ENCODE measurements at regions not wholly inside any gene's neighbourhood (a gene's known extent, or its start where the extent isn't known, plus 50 kb on each side); places are given as distances from the start of the nearest gene placed in this dataset.

- TF ChIP-seq POLR2A (IDR thresholded peaks at IDR 0.05): no peak
- TF ChIP-seq, protein P1, sequence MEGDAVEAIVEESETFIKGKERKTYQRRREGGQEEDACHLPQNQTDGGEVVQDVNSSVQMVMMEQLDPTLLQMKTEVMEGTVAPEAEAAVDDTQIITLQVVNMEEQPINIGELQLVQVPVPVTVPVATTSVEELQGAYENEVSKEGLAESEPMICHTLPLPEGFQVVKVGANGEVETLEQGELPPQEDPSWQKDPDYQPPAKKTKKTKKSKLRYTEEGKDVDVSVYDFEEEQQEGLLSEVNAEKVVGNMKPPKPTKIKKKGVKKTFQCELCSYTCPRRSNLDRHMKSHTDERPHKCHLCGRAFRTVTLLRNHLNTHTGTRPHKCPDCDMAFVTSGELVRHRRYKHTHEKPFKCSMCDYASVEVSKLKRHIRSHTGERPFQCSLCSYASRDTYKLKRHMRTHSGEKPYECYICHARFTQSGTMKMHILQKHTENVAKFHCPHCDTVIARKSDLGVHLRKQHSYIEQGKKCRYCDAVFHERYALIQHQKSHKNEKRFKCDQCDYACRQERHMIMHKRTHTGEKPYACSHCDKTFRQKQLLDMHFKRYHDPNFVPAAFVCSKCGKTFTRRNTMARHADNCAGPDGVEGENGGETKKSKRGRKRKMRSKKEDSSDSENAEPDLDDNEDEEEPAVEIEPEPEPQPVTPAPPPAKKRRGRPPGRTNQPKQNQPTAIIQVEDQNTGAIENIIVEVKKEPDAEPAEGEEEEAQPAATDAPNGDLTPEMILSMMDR (IDR thresholded peaks at IDR 0.05): no peak
- Histone ChIP-seq H3K27me3 (no peaks in the 10 kb centered on the region), H3K9me3 (no peaks in the 10 kb centered on the region), H3K4me3 (replicated peaks in 1 of 3) (no peak overlapping the region), H3K4me1 (no peaks in the 10 kb centered on the region), H3K27ac (no peak overlapping the region), H3K36me3 (no peaks in the 10 kb centered on the region)
- intact Hi-C loops (cut with DNase I): no loop called here
- DNase-seq: no peak
- WGBS, 2 donors: 70 to 71% methylated on average over 11 of the region's 11 CpGs
Measured at GRCh38 chr5:165502893-165503691, 1997.7 kb downstream of the MAT2B start.

DNA sequence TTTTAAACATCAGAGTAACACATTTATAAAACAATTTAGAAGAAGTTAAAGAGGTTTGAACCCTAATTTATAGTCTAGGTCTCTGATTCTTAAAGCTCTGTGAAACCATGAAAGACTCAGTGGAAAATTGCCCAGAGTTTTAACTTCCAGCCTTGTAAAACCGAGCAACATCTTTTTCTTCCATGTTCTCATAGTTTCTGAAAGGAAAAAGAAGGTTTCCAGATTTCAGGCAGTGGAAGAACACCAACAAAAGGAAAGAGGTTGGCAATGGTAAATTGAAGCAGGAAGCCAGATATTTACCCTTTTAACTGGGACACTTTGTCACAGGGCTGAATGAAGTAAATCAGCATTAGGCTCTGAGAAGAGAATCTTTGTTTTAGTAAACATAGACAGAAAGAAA is 1999.3 kb downstream of the MAT2B start:
- 51 to 68% methylated on average over 1 of the region's 1 CpG for WGBS, 2 donors
- Histone ChIP-seq H3K4me3 (replicated peaks in 1 of 3) (no peak overlapping the region), H3K27me3 (no peaks in the 10 kb centered on the region), H3K36me3 (no peaks in the 10 kb centered on the region), H3K27ac (no peak overlapping the region), H3K9me3 (no peaks in the 10 kb centered on the region), H3K4me1 (no peaks in the 10 kb centered on the region)
- TF ChIP-seq, protein P1 (IDR thresholded peaks at IDR 0.05): no peak
- no peak for TF ChIP-seq POLR2A (IDR thresholded peaks at IDR 0.05)
- DNase-seq: no peak
- intact Hi-C loops (cut with DNase I): no loop called here

DNA sequence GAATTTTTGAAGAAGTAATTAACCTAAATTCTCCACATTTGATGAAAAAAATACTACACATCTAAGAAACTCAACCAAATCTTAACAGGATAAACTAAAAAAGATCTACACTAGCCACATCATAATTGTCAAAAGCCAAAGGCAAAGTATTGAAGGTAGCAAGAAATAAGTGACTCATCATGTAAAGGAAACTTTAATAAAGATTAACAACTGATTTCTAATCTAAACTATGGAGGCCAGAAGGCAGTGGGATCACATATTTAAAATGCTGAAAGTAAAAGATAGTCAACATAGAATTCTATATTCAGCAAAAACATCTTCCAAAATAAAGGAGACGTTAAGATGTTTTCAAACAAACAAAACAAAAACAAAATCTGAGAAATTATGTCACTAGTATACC is 2002.9 kb downstream of the MAT2B start:
- H3K4me1 ChIP-seq: no peaks in the 10 kb centered on the region
- intact Hi-C loops (cut with DNase I): no loop called here

GRCh38 chr5:165508861-165509260 is 2003.4 kb downstream of the MAT2B start:
- Histone ChIP-seq H3K4me1 (no peaks in the 10 kb centered on the region), H3K27me3 (no peaks in the 10 kb centered on the region), H3K4me3 (replicated peaks in 1 of 3) (no peak overlapping the region), H3K9me3 (no peaks in the 10 kb centered on the region), H3K36me3 (no peaks in the 10 kb centered on the region), H3K27ac (no peak overlapping the region)
- intact Hi-C loops (cut with DNase I): no loop called here
- TF ChIP-seq, protein P1 (IDR thresholded peaks at IDR 0.05): no peak
- TF ChIP-seq POLR2A (IDR thresholded peaks at IDR 0.05): no peak
- DNase-seq: no peak

More for the DNA sequence above, 2002.9 kb downstream of the MAT2B start:
- no peaks in the 10 kb centered on the region for H3K36me3 ChIP-seq
- no peaks in the 10 kb centered on the region for H3K27me3 ChIP-seq
- WGBS, 2 donors: 86 to 90% methylated on average over 1 of the region's 1 CpG
- no peak overlapping the region for H3K4me3 ChIP-seq (replicated peaks in 1 of 3)
- TF ChIP-seq, protein P1 (IDR thresholded peaks at IDR 0.05): no peak
- no peak for TF ChIP-seq POLR2A (IDR thresholded peaks at IDR 0.05)
- H3K27ac ChIP-seq: no peak overlapping the region
- no peaks in the 10 kb centered on the region for H3K9me3 ChIP-seq
- DNase-seq: no peak

DNA sequence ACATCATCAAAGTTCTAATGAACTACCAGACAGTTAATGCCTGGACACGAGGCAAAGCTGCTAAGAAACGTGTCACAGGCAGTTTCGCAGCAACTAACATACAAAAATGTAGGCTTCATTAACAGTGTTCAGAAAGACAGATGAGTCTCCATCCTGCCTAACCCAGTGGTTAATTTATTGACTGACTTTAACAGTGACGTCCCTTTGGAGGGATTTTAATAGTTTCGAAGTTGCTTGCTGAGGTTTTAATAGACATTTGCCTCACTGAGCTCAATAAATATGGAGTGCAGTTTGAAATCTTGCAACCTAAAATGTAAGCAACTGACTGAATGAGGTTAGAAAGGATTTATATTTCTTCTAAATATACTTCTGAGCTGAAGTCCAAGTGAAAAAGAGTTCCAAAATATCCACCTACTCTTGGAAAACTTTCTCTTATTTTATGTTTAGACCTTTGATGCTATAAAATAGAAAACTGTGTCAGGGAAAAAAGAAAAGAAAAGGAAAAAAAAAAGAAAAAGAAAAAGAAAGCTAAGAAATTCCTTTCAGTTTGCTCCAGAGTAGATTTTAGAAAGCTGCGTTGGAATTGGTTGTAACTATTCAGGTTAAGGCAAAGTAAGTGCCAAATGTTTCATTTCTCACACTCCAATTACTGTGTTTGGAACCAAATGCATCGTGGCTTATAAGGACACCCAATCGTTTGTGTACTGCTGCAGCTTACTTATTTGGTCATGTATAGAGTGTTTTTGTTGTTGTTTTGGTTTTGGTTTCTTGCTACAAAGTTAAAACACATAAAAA is 2016.6 kb downstream of the MAT2B start:
- intact Hi-C loops (cut with DNase I): no loop called here
- DNase-seq: no peak
- Histone ChIP-seq H3K9me3 (no peaks in the 10 kb centered on the region), H3K36me3 (no peaks in the 10 kb centered on the region), H3K27me3 (no peaks in the 10 kb centered on the region), H3K4me3 (replicated peaks in 1 of 3) (no peak overlapping the region), H3K4me1 (no peaks in the 10 kb centered on the region), H3K27ac (no peak overlapping the region)
- WGBS, 2 donors: 68 to 76% methylated on average over 8 of the region's 8 CpGs
- TF ChIP-seq, protein P1 (IDR thresholded peaks at IDR 0.05): no peak
- no peak for TF ChIP-seq POLR2A (IDR thresholded peaks at IDR 0.05)

All from thyroid gland (tissue), 4 donors.